GM23248 (cell line): ENCODE measurements at regions not wholly inside any gene's neighbourhood (a gene's known extent, or its start where the extent isn't known, plus 50 kb on each side); places are given as distances from the start of the nearest gene placed in this dataset.

Experiments
- EZH2 ChIP-seq: fragments of 200-600 bp; sonication (generic); IDR thresholded peaks from 2 replicates; pipeline ENCODE4 v1.6.1; 2018; ENCODE audit warnings: antibody characterized with exemption, mild to moderate bottlenecking; ENCODE audit not compliant: insufficient read depth, poor library complexity, severe bottlenecking
- EZH2phosphoT487 ChIP-seq: fragments of 200-600 bp; sonication (generic); IDR thresholded peaks from 2 replicates; pipeline ENCODE4 v1.6.1; 2018; ENCODE audit warnings: antibody characterized with exemption, moderate library complexity, mild to moderate bottlenecking, low read depth; ENCODE audit not compliant: insufficient read depth

GRCh38 chr22:19579880-19580279, 55.7 kb upstream of the CLDN5 start:
- no peak for TF ChIP-seq EZH2phosphoT487
- no peak for TF ChIP-seq EZH2
